ENCODE measurements at regions not wholly inside any gene's neighbourhood (a gene's known extent, or its start where the extent isn't known, plus 50 kb on each side); places are given as distances from the start of the nearest gene placed in this dataset.

GRCh38 chr21:35940074-35940927 is 120.0 kb downstream of the SETD4 start:
- peak; percentile 27 for DNase-seq (ENCODE audit: low read depth, low spot score)
- no peak overlapping the region for H3K4me3 ChIP-seq (ENCODE audit: low read length)

- no peak overlapping the region for H3K4me3 ChIP-seq (ENCODE audit: low read length)
- DNase-seq (ENCODE audit: low read depth, low spot score): no peak
These were observed 121.9 kb downstream of the SETD4 start for GRCh38 chr21:35938446-35938845.

- no peak overlapping the region for H3K4me3 ChIP-seq (ENCODE audit: low read length)
- DNase-seq (ENCODE audit: low read depth, low spot score): no peak
These were observed 126.9 kb downstream of the SETD4 start for GRCh38 chr21:35933466-35933865.

GRCh38 chr21:35932232-35932911 is 128.0 kb downstream of the SETD4 start:
- H3K4me3 ChIP-seq (ENCODE audit: low read length): no peak overlapping the region
- DNase-seq (ENCODE audit: low read depth, low spot score): peak; percentile 21

GRCh38 chr21:35929901-35930300 is 130.4 kb downstream of the SETD4 start:
- no peak for DNase-seq (ENCODE audit: low read depth, low spot score)
- H3K4me3 ChIP-seq (ENCODE audit: low read length): no peak overlapping the region

- H3K4me3 ChIP-seq (ENCODE audit: low read length): no peak overlapping the region
- DNase-seq (ENCODE audit: low read depth, low spot score): peak; percentile 18
These were observed 133.1 kb downstream of the SETD4 start for GRCh38 chr21:35927262-35927661.

GRCh38 chr21:35926003-35926740 is 134.2 kb downstream of the SETD4 start:
- no peak for DNase-seq (ENCODE audit: low read depth, low spot score)
- no peak overlapping the region for H3K4me3 ChIP-seq (ENCODE audit: low read length)

GRCh38 chr21:35925497-35925896 is 134.8 kb downstream of the SETD4 start:
- no peak overlapping the region for H3K4me3 ChIP-seq (ENCODE audit: low read length)
- DNase-seq (ENCODE audit: low read depth, low spot score): no peak

- DNase-seq (ENCODE audit: low read depth, low spot score): no peak
- H3K4me3 ChIP-seq (ENCODE audit: low read length): no peak overlapping the region
These were observed 135.5 kb downstream of the SETD4 start for GRCh38 chr21:35924714-35925301.

GRCh38 chr21:35923971-35924370 is 136.4 kb downstream of the SETD4 start:
- no peak for DNase-seq (ENCODE audit: low read depth, low spot score)

GRCh38 chr21:35922618-35923017 is 137.7 kb downstream of the SETD4 start:
- DNase-seq (ENCODE audit: low read depth, low spot score): no peak
- no peak overlapping the region for H3K4me3 ChIP-seq (ENCODE audit: low read length)

More at GRCh38 chr21:35923971-35924370, 136.4 kb downstream of the SETD4 start:
- H3K4me3 ChIP-seq (ENCODE audit: low read length): no peak overlapping the region

- DNase-seq (ENCODE audit: low read depth, low spot score): no peak
- no peak overlapping the region for H3K4me3 ChIP-seq (ENCODE audit: low read length)
These were observed 138.9 kb downstream of the SETD4 start for GRCh38 chr21:35921471-35921870.

GRCh38 chr21:35920436-35920835 is 139.9 kb downstream of the SETD4 start:
- H3K4me3 ChIP-seq (ENCODE audit: low read length): no peak overlapping the region
- no peak for DNase-seq (ENCODE audit: low read depth, low spot score)

GRCh38 chr21:35915030-35915429 is 145.3 kb downstream of the SETD4 start:
- no peak for DNase-seq (ENCODE audit: low read depth, low spot score)
- no peak overlapping the region for H3K4me3 ChIP-seq (ENCODE audit: low read length)

GRCh38 chr21:35911412-35912191 is 148.7 kb downstream of the SETD4 start:
- no peak overlapping the region for H3K4me3 ChIP-seq (ENCODE audit: low read length)
- DNase-seq (ENCODE audit: low read depth, low spot score): no peak

- DNase-seq (ENCODE audit: low read depth, low spot score): no peak
- H3K4me3 ChIP-seq (ENCODE audit: low read length): no peak overlapping the region
These were observed 150.7 kb downstream of the SETD4 start for GRCh38 chr21:35909456-35910223.

- H3K4me3 ChIP-seq (ENCODE audit: low read length): no peak overlapping the region
These were observed 151.8 kb downstream of the SETD4 start for GRCh38 chr21:35908311-35909078.

More at GRCh38 chr21:35908311-35909078, 151.8 kb downstream of the SETD4 start:
- DNase-seq (ENCODE audit: low read depth, low spot score): no peak
